ENCODE measurements at regions not wholly inside any gene's neighbourhood (a gene's known extent, or its start where the extent isn't known, plus 50 kb on each side); places are given as distances from the start of the nearest gene placed in this dataset.

DNA sequence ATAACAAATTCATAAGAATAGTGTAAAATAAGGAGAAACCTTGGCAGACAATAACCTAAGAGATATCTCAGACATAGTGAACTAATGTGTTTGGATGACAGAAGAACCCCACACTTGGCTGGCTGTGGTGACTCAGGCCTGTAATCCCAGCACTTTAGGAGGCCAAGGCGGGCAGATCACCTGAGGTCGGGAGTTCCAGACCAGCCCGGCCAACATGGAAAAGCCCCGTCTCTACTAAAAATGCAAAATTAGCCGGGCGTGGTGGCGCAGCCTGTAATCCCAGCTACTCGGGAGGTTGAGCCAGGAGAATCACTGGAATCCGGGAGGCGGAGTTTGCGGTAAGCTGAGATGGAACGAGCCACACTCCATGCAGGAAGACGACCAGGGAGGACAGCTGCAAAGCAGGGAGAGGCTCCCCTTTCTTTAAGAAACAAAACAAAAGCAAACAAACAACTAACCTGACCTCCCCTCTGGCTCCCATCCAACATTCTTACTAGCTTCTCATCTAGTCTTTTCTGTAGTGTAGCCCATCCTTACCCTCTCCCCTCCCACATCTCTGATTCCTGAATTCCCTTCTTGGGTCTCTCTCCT is 84.2 kb downstream of the ZNF280B start:
- H3K4ac ChIP-seq (replicated peaks; ENCODE audit: insufficient read length, low read depth, low read length), result no peak overlapping the region
- H3K14ac ChIP-seq (ENCODE audit: insufficient read length), result no peak overlapping the region
- no peaks in the 10 kb centered on the region for H3K79me2 ChIP-seq (ENCODE audit: control insufficient read depth in 1 of 2, insufficient read depth in 2 of 2, low read length in 2 of 2)
- ChIA-PET CTCF (ENCODE audit: partially characterized antibody) (interaction anchor here (0.6 to 2.2 kb wide), 9 partner anchors 16 to 1182 kb away, joined by 3 to 10 read pairs (median 5); no protein-coding TSS in a partner anchor), POLR2A (ENCODE audit: partially characterized antibody) (no interaction called here)
- no peak overlapping the region for H2AK5ac ChIP-seq (ENCODE audit: low read depth, low read length)
- DNase-seq (ENCODE audit: low read depth in 1 of 2, low spot score in 2 of 2) (peak in 1 of 2 experiments; percentile 56), FAIRE-seq (no peak)
- no peaks in the 10 kb centered on the region for H3K23me2 ChIP-seq (ENCODE audit: low read depth, low read length)
- H3K9me3 ChIP-seq (ENCODE audit: insufficient read depth in 2 of 2, low read depth in 1 of 2, low read length in 1 of 2), result no peaks in the 10 kb centered on the region
- H3K18ac ChIP-seq (ENCODE audit: extremely low read depth, low read length), result no peak overlapping the region; the same call in 1 of the 2 replicates
- H2BK120ac ChIP-seq (replicated peaks; ENCODE audit: low read depth, low read length), result no peak overlapping the region
- WGBS, 2 experiments (ENCODE audit: extremely low coverage in 1 of 2, insufficient coverage in 1 of 2, insufficient read length in 1 of 2, insufficient replicate concordance in 2 of 2, low coverage in 1 of 2, low lambda C conversion rate in 2 of 2, missing lambda C conversion rate in 1 of 2), result 53% methylated on average over 13 of the region's 13 CpGs; no CpG with 5 or more reads in 1 of the 2 experiments
- H3K4me3 ChIP-seq (ENCODE audit: extremely low read depth in 1 of 4, insufficient read depth in 2 of 4, low read depth in 3 of 4, low read length in 4 of 4), result no peak overlapping the region
- no peak overlapping the region for H4K8ac ChIP-seq (ENCODE audit: extremely low read depth, insufficient read depth, low read length)
- no peak overlapping the region for H2AFZ ChIP-seq (ENCODE audit: low read length)
- no peak overlapping the region for H2BK15ac ChIP-seq (ENCODE audit: low read length)
- H3K4me1 ChIP-seq (replicated peaks in 1 of 4; ENCODE audit: control insufficient read depth in 3 of 4, insufficient read depth in 4 of 4, low read length in 3 of 4), result no peaks in the 10 kb centered on the region; a peak in 1 of 7 replicates
- no peaks in the 10 kb centered on the region for H3K79me1 ChIP-seq (ENCODE audit: low read depth, low read length)
- H3K27ac ChIP-seq (ENCODE audit: low read depth, low read length), result no peak overlapping the region
- no peak overlapping the region for H3K9ac ChIP-seq (replicated peaks in 1 of 4; ENCODE audit: extremely low read depth in 1 of 4, low read depth in 3 of 4, low read length in 3 of 4)
- H2BK20ac ChIP-seq (ENCODE audit: low read length), result no peak overlapping the region
- no peak overlapping the region for H2BK12ac ChIP-seq (ENCODE audit: low read depth, low read length)
- H3K36me3 ChIP-seq (ENCODE audit: control insufficient read depth in 2 of 4, insufficient read depth in 4 of 4, low read length in 3 of 4), result no peaks in the 10 kb centered on the region
- no peak overlapping the region for H3K23ac ChIP-seq (ENCODE audit: insufficient read length)
- H3K56ac ChIP-seq (replicated peaks; ENCODE audit: insufficient read length, low read depth, low read length), result no peak overlapping the region
- no peak overlapping the region for H4K5ac ChIP-seq (ENCODE audit: insufficient read length, low read depth, low read length)
- H3K4me2 ChIP-seq (ENCODE audit: insufficient read depth in 1 of 2, low read depth in 2 of 2, low read length in 2 of 2), result peak overlapping the region; percentile 44 to 45; a peak in 2 of 4 replicates
- no peak overlapping the region for H4K91ac ChIP-seq (replicated peaks; ENCODE audit: insufficient read length, low read length)
- TF ChIP-seq FOSL1 (IDR thresholded peaks at IDR 0.05; ENCODE audit: insufficient read depth, low read depth, low read length), result no peak
- TF ChIP-seq POU5F1 (IDR thresholded peaks at IDR 0.05; ENCODE audit: low read depth, low read length), result no peak
- TF ChIP-seq RNF2 (IDR thresholded peaks at IDR 0.05; ENCODE audit: borderline replicate concordance, low read depth, low read length, missing control alignments, poor library complexity, severe bottlenecking), result no peak
- TF ChIP-seq, protein P1, sequence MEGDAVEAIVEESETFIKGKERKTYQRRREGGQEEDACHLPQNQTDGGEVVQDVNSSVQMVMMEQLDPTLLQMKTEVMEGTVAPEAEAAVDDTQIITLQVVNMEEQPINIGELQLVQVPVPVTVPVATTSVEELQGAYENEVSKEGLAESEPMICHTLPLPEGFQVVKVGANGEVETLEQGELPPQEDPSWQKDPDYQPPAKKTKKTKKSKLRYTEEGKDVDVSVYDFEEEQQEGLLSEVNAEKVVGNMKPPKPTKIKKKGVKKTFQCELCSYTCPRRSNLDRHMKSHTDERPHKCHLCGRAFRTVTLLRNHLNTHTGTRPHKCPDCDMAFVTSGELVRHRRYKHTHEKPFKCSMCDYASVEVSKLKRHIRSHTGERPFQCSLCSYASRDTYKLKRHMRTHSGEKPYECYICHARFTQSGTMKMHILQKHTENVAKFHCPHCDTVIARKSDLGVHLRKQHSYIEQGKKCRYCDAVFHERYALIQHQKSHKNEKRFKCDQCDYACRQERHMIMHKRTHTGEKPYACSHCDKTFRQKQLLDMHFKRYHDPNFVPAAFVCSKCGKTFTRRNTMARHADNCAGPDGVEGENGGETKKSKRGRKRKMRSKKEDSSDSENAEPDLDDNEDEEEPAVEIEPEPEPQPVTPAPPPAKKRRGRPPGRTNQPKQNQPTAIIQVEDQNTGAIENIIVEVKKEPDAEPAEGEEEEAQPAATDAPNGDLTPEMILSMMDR (IDR thresholded peaks at IDR 0.05; ENCODE audit: control extremely low read depth in 1 of 3, insufficient read depth in 1 of 3, low read depth in 1 of 3, low read length in 3 of 3), result no peak
- TF ChIP-seq SRF (IDR thresholded peaks at IDR 0.05; ENCODE audit: low read depth, low read length), result no peak
- peaks cover 69 to 93% (median 88%) of the 10 kb centered on the region in 4 experiments for H3K27me3 ChIP-seq (replicated peaks in 1 of 4; ENCODE audit: control insufficient read depth in 3 of 4, extremely low read depth in 1 of 4, insufficient read depth in 3 of 4, low read length in 3 of 4)
- H2BK5ac ChIP-seq (ENCODE audit: low read depth, low read length), result no peak overlapping the region
- H4K20me1 ChIP-seq (replicated peaks in 1 of 2; ENCODE audit: control insufficient read depth in 1 of 2, insufficient read depth in 2 of 2, low read length in 2 of 2), result peaks cover 0 to 1% of the 10 kb centered on the region in 2 experiments

Measured in H1 (cell line).